ENCODE measurements at regions not wholly inside any gene's neighbourhood (a gene's known extent, or its start where the extent isn't known, plus 50 kb on each side); places are given as distances from the start of the nearest gene placed in this dataset.

DNA sequence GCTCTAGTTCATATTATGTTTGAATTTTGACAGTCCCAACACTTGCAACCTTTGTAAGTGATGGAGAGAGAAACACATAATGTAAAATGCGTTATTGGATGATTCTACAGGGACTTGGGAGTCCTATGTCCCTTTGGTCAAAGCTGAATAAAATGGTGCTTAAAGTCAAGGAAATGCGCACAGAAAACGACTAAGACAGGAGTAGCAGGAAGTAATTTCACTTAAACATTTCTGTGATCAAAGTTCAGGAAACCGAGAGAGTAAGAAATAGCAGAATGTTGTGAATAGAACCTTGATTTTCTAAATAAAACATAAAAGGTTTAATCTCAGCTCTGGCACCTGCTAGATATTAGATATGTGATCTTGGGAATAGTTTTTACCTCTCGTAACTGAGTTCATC is 2339.2 kb downstream of the MAT2B start:
- no peak for DNase-seq
- H3K36me3 ChIP-seq, result no peaks in the 10 kb centered on the region
- no peaks in the 10 kb centered on the region for H3K9me3 ChIP-seq
- TF ChIP-seq, protein P1, sequence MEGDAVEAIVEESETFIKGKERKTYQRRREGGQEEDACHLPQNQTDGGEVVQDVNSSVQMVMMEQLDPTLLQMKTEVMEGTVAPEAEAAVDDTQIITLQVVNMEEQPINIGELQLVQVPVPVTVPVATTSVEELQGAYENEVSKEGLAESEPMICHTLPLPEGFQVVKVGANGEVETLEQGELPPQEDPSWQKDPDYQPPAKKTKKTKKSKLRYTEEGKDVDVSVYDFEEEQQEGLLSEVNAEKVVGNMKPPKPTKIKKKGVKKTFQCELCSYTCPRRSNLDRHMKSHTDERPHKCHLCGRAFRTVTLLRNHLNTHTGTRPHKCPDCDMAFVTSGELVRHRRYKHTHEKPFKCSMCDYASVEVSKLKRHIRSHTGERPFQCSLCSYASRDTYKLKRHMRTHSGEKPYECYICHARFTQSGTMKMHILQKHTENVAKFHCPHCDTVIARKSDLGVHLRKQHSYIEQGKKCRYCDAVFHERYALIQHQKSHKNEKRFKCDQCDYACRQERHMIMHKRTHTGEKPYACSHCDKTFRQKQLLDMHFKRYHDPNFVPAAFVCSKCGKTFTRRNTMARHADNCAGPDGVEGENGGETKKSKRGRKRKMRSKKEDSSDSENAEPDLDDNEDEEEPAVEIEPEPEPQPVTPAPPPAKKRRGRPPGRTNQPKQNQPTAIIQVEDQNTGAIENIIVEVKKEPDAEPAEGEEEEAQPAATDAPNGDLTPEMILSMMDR (IDR thresholded peaks at IDR 0.05), result no peak
- no peak for TF ChIP-seq POLR2A (IDR thresholded peaks at IDR 0.05)
- H3K27me3 ChIP-seq, result no peaks in the 10 kb centered on the region
- intact Hi-C loops (cut with DNase I), result no loop called here
- no peak overlapping the region for H3K27ac ChIP-seq
- no peak overlapping the region for H3K4me3 ChIP-seq
- ATAC-seq, result no peak
- 54% methylated on average over 5 of the region's 5 CpGs for WGBS (ENCODE audit: insufficient coverage, low coverage, low lambda C conversion rate, missing lambda C conversion rate)
- no peaks in the 10 kb centered on the region for H3K4me1 ChIP-seq

DNA sequence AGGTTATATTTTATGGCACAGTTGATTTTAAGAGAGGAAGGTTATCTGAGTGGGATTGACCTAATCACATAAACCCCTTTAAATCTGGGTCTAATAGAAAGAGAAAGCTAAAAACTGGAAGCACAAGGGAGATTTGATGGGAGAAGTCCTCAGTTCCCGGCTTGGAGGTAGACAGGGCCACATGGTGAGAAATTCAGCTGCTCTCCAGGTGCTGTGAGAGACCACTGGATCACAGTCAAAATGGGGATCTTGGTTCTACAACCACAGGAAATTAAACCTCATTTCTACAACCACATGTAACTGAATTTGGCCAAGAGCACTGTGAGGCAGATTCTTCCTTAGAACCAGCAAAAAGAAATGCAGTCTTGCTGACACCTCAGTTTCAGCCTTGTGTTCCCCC is 2352.7 kb downstream of the MAT2B start:
- Histone ChIP-seq H3K27ac (no peak overlapping the region), H3K4me3 (no peak overlapping the region), H3K4me1 (no peaks in the 10 kb centered on the region), H3K36me3 (no peaks in the 10 kb centered on the region), H3K27me3 (no peaks in the 10 kb centered on the region), H3K9me3 (no peaks in the 10 kb centered on the region)
- no peak for DNase-seq
- WGBS (ENCODE audit: insufficient coverage, low coverage, low lambda C conversion rate, missing lambda C conversion rate), result 50% methylated on average over 1 of the region's 1 CpG
- no peak for TF ChIP-seq POLR2A (IDR thresholded peaks at IDR 0.05)
- ATAC-seq, result no peak
- intact Hi-C loops (cut with DNase I), result no loop called here

DNA sequence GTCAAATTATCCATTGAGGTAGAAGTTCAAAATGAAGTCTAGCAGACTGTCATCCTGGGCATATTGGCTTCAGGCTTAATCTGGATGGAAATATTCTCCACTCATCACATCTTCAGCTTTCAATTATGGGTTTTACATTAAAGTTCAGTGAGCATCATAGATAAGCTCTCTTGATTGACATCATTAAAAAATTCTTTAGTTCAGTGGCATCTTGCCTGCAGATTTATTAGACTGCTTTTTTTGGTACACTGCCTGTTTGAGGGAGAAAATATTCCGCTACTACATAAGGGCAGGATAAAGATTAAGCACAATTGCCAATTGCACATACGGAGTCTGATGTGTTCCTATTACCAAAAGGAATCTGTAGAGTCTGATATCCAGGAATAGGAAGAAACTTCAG is 2353.8 kb downstream of the MAT2B start:
- no peak for TF ChIP-seq POLR2A (IDR thresholded peaks at IDR 0.05)
- TF ChIP-seq, protein P1 (IDR thresholded peaks at IDR 0.05), result no peak
- DNase-seq, result no peak
- intact Hi-C loops (cut with DNase I), result no loop called here
- Histone ChIP-seq H3K27ac (no peak overlapping the region), H3K36me3 (no peaks in the 10 kb centered on the region), H3K4me3 (no peak overlapping the region), H3K9me3 (no peaks in the 10 kb centered on the region), H3K27me3 (no peaks in the 10 kb centered on the region), H3K4me1 (no peaks in the 10 kb centered on the region)
- 53% methylated on average over 2 of the region's 2 CpGs for WGBS (ENCODE audit: insufficient coverage, low coverage, low lambda C conversion rate, missing lambda C conversion rate)
- ATAC-seq, result no peak

DNA sequence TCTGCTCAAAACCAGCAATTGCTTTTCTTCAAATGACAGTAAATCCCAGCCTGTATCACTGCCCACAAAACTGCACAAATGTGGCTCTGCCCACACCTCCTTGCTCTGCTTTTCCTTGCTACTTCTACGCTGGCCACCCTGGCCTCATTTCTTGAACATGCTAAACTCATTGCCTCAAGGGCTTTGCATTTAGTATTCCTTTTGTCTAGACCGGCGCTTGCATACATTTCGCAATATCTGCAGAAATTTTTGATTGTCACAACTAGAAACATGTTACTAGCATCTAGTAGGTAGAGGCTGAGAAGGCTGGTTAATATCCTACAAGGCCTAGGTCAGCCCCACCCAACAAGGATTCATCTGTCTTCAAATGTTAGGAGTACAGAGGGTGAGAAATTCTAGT is 2357.8 kb downstream of the MAT2B start:
- intact Hi-C loops (cut with DNase I), result no loop called here
- 50% methylated on average over 4 of the region's 4 CpGs for WGBS (ENCODE audit: insufficient coverage, low coverage, low lambda C conversion rate, missing lambda C conversion rate)

DNA sequence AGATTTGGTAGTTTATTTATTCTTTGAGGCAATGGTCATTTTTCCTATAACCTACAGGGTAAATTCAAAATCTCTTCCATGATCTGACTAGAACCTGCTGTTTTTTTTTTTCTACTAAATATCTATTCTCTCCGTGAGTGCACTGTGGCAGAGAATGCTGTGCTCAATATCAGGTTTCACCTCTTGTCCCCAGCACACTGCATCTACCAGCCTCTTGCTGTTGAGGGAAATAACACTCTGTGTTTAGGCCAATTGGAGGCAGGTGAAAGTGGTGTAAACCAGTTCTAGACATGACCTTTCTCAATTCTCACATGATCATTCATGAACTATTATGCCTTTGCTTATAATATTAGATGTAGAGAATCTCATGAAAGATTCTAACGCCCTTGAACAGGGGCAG is 2365.9 kb downstream of the MAT2B start:
- Histone ChIP-seq H3K36me3 (no peaks in the 10 kb centered on the region), H3K27ac (no peak overlapping the region), H3K9me3 (no peaks in the 10 kb centered on the region), H3K4me3 (no peak overlapping the region), H3K4me1 (no peaks in the 10 kb centered on the region), H3K27me3 (no peaks in the 10 kb centered on the region)
- intact Hi-C loops (cut with DNase I), result no loop called here
- ATAC-seq (no peak), DNase-seq (no peak)
- WGBS (ENCODE audit: insufficient coverage, low coverage, low lambda C conversion rate, missing lambda C conversion rate), result 35% methylated on average over 2 of the region's 2 CpGs
- TF ChIP-seq POLR2A (IDR thresholded peaks at IDR 0.05), result no peak
- TF ChIP-seq, protein P1 (IDR thresholded peaks at IDR 0.05), result no peak

More for the DNA sequence above, 2357.8 kb downstream of the MAT2B start:
- TF ChIP-seq POLR2A (IDR thresholded peaks at IDR 0.05), result no peak
- TF ChIP-seq, protein P1 (IDR thresholded peaks at IDR 0.05), result no peak
- H3K27me3 ChIP-seq, result no peaks in the 10 kb centered on the region
- DNase-seq (no peak), ATAC-seq (no peak)
- no peaks in the 10 kb centered on the region for H3K36me3 ChIP-seq
- H3K4me1 ChIP-seq, result no peaks in the 10 kb centered on the region
- no peaks in the 10 kb centered on the region for H3K9me3 ChIP-seq
- H3K4me3 ChIP-seq, result no peak overlapping the region
- no peak overlapping the region for H3K27ac ChIP-seq
